SKM-1 treated with dmso at 0.1 percent for 144 hours (cell line): ENCODE measurements at regions not wholly inside any gene's neighbourhood (a gene's known extent, or its start where the extent isn't known, plus 50 kb on each side); places are given as distances from the start of the nearest gene placed in this dataset.
"Not testable (repeated sequence)": the region's sequence is repeated elsewhere in the genome, so short reads cannot be mapped to it uniquely, and the experiment has no call there.

Experiments
- DNase-seq: peaks from one replicate; lab custom pipeline; 2025; ENCODE audit not compliant: unreplicated experiment; lab: John Stamatoyannopoulos, UW

- no peak for DNase-seq
Measured at GRCh38 chr12:131192951-131193350, 239.2 kb downstream of the ADGRD1 start.

GRCh38 chr12:131194166-131194565 lies 240.5 kb downstream of the ADGRD1 start:
- DNase-seq = no peak

DNA sequence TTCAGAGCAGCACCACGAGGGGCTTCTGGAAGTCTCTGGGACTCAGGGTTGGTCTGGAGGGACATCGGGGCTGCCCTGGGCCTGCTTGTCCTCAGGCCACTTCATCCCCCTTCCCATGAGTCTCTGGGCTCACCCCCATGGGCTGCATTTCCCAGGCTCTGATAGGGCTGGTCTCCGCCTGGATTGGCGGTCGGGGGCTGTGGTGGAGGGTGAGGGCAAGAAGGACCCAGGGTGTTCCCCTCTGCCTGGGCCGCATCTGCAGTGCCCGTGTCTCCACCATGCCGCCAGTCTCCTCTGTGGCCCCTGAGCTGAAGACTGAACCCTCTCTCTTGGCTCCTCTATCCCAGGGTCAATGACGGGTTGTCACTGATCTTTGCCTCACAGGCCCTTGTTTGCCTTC lies 242.1 kb downstream of the ADGRD1 start:
- no peak for DNase-seq

DNA sequence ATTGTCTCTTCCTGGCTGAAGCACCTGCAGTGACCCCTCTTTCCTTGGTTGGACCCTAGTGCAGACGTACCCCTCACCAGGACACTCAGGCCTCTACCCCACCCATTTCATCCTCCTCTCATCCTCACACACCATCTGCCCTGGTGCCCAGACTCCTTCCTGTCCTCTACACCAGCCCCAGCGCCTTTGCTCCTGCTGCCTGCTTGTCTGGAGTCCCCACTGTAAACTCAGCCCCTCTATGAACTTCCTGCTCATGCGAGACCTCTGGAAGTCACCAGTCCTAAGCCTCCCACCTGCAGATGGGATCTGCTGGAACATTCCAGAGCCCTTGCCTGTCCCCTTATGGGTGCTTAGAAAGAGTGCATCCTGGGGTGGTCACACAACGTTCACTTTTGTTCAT lies 242.5 kb downstream of the ADGRD1 start:
- no peak for DNase-seq

- no peak for DNase-seq
Measured at GRCh38 chr12:131197490-131197889, 243.8 kb downstream of the ADGRD1 start.

DNA sequence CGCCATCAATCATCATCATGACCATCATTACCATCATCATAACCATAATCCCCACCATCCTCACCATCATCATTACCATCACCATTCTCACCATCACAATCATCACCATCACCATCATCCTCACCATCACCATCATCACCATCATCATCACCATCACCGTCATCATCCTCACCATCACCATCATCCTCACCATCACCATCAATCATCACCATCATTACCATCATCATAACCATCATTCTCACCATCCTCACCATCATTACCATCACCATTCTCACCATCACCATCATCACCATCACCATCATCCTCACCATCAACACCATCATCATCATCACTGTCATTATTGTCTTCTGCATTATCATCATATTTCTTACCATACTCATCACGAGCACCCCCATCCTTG lies 245.5 kb downstream of the ADGRD1 start:
- DNase-seq = no peak

DNA sequence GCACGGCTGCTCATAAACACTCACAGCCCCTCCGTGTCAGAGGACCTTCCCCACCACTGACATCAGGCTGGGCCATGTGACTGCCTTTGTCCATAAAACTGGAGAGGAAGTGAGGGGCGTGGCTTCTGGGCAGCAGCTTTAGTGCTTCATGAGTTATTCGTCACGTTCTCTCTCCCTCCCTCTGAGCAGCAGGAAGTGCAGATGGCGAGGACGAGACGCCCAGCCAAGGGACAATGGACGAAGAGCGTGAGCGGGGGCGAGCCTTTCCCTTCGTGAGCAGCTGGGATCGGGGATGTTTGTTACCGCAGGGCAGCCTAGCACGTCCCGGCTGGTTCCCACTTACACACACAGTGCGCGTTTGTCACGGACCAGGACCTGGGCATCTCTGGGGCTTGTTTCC lies 248.2 kb downstream of the ADGRD1 start:
- not testable (repeated sequence) for DNase-seq

GRCh38 chr12:131202592-131203378 lies 249.1 kb downstream of the ADGRD1 start:
- no peak for DNase-seq

DNA sequence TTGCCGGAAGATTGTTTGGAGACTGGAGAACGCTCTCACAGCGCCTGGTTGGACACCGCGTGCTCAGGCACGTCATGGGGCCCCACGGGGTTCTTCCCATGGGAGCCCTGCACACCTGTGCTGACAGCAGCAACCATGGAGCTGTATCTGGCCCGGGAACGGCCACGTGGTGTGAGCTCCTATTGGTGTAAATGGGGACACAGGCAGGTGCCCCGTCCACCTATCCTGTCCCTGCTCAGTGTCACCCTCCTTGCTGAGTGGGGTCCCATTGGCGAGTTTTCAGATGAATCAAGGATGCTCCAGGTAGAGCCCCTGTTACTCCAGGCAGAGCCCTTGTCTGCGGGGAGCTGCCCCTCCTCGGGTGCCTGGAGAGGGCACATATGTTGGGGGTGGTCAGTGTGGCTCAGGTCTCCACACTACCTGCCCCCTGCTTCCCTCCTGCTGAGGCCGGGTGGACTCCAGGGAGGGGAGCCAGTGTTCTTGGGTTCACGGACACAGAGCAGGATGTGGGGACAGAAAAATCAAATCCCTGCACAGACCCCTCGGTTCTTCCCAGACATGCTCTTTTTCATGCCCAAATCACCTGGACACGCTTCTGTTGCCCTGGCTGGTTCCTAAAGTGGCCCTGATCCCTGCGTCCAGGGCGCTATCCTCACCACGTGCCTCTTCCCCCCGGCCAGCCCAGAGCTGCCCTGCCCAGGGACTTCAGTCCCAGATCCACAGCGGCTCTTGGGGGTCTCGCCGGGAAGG lies 250.1 kb downstream of the ADGRD1 start:
- DNase-seq = no peak

DNA sequence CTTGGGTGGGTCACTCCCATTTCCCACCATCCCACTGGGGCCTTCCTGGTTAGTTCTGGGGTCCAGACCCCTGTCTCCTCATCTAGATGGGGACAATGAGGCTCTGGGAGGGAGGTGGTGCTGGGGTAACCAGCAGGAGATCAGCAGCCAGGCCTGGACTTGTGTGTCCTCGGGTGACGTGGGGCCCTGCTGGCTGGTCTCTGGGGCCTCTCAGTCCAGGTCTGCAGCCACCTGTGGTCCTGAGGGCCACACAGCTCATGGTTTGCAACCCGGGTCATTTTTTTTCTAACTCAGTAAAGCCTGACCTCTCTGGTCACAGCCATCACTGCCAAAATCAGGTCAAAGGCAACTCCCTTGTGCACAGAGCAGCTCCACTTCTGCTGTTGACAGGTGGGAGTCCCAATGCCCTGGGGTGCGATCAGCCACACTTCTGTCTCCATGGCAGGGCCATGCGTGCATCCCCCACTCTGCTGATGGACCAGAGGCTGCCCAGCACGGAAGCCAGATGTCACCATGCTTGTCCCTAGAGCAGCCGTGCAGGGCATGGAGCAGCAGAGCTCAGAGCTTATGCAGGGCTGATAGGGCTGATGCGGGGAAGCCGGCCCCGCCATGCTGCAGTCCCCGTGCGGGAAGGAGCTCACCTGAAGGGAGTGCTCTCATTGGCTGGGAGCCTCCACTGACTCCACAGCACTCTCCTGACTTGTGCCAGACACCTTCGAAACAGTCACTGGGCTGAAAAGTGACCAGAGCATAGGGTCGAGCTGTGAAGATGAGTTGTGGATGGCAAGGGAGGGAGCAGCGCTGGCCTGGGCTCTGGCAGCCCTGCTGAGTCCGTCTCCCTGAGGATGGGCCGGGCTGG lies 250.9 kb downstream of the ADGRD1 start:
- DNase-seq = no peak

DNA sequence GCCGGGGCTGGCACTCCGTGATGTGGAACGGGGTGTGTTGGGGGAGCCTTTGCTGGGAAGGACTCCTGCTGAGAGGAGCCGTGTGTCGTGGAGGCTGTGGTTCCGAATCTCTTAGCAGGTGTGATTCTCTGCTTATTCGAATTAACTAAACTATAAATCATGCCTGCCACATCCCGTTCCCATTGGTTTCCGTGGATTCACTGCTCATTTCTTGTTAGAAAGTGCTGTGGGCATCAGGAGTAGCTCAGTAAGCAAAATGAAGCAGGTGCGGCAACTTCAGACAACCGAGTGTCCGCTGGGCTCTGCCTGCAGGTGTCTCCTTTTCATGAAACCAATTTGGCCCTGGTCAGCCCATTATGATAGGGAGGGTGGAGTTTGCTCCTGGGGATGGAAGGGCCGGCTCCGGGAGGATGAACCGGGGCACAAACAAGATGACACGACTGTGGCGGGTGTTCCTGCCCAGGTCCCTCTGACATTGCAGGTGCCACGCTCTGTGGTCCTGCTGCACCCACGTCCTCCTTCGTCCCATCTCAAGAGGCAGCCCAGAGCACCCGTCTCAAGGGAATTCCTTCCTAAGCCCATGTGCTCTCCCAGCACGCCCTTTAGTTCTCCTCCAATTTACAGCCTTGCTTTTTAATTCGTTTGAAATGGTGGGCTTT lies 251.7 kb downstream of the ADGRD1 start:
- not testable (repeated sequence) for DNase-seq

- DNase-seq = not testable (repeated sequence)
Measured at GRCh38 chr12:131206630-131207299, 253.1 kb downstream of the ADGRD1 start.

DNA sequence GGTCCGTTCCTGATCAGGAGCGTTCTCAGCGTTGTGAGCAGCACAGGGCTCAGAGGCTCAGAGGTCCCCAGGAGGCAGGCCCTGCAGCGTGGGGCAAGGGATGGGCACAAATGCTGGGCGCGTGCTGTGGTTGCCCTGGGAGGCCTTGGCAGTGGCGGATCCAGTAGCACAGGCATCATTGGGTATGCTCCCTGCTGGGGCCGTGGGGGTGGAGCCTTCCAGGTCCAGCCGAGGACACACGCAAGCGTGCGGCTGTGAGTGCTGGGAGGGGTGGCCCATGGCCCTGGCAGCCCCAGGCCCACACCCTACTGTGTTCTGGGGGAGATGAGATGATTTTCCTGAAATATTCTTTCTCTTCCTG lies 253.6 kb downstream of the ADGRD1 start:
- DNase-seq = not testable (repeated sequence)

DNA sequence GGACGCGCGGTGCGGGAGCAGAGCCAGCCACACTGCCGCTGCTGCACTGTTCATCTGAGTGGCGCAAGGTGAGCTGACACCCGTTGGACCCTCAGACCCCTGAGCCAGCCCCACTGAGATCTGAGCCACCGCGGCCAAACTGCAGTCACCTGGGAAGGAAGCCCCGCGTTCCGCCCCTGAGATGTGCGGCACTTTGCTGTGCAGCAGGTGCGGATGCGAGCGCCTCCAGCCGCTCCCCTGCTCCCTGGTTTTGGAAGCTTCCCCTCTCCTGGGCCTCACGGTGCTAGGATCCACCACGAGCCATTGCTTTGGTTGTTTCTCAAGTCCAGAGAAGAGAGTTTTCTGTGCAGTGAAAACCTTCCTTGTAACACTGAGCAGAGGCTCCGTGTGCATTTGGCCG lies 254.1 kb downstream of the ADGRD1 start:
- DNase-seq = not testable (repeated sequence)

DNA sequence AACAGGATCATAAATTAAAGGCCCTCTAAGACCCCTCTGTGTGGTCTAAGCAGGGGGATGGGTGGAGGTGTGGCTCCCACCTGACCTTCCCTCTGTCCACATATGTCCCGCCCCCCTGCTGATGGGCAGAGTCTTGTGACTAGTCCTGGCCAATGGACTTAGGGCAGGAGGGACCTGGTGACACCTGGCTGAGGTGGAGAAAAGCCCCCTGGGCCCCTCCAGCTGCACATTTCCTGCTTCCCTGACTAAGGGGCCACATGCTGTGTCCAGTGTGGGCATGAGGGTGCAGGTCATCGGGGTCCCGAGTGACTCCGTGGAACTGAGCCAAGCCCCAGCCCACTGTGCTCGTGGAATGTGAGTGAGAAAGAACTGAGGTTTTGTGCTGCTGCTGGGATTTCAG lies 254.7 kb downstream of the ADGRD1 start:
- no peak for DNase-seq

GRCh38 chr12:131209082-131210070 lies 255.7 kb downstream of the ADGRD1 start:
- DNase-seq = no peak

DNA sequence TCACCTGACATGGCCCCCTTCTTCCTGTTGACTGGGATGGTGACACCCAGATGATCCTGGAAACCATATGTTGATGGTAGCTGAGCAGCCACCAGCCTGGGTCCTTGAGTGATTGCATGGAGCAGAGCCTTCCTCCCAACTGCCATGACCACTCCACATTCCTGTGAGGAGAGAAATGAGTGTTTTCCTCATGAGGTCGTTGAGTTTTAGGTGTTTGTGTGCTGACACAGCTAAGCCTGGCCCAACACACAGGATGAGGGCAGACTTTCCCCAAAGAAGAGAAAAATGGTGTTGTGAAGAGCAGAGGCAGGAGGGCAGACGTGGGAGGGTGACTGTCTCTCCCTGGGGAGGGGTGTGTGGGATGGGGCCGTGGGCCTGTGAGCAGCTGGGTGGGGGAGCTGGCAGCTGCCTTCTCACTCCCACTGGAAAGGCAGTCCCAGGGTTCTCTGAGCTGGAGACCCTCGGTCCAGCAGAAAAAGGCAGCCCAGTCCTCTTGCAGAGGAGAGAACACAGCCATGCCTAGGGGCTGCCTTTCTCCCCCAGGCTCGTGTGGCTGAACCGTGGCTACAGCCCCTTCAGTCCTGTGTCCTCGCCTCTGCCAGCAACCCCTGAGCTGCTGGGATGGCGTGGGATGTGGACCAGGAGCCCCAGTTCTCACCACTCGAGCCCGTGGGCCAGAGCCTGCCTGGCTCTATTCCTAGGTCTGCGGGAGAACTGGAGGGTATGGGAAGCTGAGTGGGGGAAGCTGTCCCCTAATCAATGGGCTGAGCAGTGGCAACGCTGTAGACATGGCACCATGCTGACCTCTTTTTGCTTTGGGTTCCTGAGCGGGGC lies 257.0 kb downstream of the ADGRD1 start:
- no peak for DNase-seq

DNA sequence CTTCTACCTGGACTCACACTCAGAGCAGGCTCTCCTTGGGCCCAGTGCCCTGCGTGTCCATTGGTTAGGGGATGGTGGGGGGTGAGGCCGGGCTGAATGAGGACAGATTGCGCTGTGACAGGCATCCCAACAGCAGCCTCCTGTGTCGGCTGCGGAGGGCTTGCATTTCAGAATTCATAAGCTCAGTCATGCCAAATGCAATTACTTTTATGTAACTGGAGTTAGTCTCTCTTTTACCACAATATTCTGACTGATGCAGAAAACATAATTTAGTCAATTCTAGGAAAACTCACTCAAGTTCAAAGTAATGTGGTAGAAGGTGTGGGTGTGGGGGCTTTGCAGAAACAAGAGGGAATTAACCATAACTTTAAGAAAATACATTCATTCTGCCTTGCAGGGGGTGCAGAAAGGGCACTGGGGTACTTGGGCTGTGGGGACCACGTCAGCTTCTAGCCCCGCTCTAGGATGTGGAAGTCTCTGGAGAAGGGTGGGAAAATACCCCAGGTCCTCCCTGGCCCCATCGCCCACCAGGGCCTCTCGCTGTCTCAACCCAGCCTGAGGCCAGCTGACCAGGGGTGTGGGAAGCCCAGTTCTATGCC lies 257.7 kb downstream of the ADGRD1 start:
- no peak for DNase-seq
